Keratinocyte (primary cell): ENCODE measurements at regions not wholly inside any gene's neighbourhood (a gene's known extent, or its start where the extent isn't known, plus 50 kb on each side); places are given as distances from the start of the nearest gene placed in this dataset.

Experiments
- EZH2 ChIP-seq: IDR thresholded peaks from one replicate; pipeline ENCODE4 v1.6.1; 2012; ENCODE audit warnings: inconsistent platforms, mild to moderate bottlenecking, low read length, moderate library complexity
- TF ChIP-seq, protein P1 (sequence below), 3 experiments: IDR thresholded peaks in 1 of 3; conservative IDR thresholded peaks in 1 of 3; optimal IDR thresholded peaks in 1 of 3; 2 replicates in 2 of 3; 3 replicates in 1 of 3; pipeline versions ENCODE3 to v1.5.1; 2011; ENCODE audit warnings: low read length in 3 of 3, mild to moderate bottlenecking in 3 of 3, moderate library complexity in 2 of 3, control low read depth in 1 of 3, inconsistent platforms in 1 of 3; ENCODE audit not compliant: insufficient read depth in 2 of 3; ENCODE audit errors: extremely low read depth in 1 of 3

DNA sequence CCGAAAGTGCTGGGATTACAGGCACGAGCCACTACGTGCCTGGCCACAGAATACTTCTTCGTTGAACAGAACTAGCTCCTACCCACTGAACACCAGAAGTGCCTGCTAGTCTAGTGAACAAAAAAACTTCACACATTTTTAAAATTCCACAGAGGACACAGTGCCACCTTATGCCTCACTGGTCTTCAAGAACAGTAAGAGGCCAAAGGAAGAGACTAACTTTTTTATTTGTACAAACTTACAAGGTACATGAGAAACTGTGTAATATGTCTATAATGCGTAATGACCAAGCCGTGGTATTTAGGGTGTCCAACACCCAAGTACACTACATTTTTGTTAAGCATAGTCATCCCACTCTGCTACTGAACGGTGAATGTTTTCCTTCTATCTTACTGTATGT, 144.4 kb upstream of the PTER start:
- TF ChIP-seq, protein P1, sequence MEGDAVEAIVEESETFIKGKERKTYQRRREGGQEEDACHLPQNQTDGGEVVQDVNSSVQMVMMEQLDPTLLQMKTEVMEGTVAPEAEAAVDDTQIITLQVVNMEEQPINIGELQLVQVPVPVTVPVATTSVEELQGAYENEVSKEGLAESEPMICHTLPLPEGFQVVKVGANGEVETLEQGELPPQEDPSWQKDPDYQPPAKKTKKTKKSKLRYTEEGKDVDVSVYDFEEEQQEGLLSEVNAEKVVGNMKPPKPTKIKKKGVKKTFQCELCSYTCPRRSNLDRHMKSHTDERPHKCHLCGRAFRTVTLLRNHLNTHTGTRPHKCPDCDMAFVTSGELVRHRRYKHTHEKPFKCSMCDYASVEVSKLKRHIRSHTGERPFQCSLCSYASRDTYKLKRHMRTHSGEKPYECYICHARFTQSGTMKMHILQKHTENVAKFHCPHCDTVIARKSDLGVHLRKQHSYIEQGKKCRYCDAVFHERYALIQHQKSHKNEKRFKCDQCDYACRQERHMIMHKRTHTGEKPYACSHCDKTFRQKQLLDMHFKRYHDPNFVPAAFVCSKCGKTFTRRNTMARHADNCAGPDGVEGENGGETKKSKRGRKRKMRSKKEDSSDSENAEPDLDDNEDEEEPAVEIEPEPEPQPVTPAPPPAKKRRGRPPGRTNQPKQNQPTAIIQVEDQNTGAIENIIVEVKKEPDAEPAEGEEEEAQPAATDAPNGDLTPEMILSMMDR (optimal IDR thresholded peaks at IDR 0.05 in 1 of 3, IDR thresholded peaks at IDR 0.05 in 1 of 3, conservative IDR thresholded peaks at IDR 0.05 in 1 of 3; ENCODE audit: extremely low read depth in 1 of 3, insufficient read depth in 2 of 3, low read length in 3 of 3) = no peak
- no peak for TF ChIP-seq EZH2
